ENCODE measurements at regions not wholly inside any gene's neighbourhood (a gene's known extent, or its start where the extent isn't known, plus 50 kb on each side); places are given as distances from the start of the nearest gene placed in this dataset.

DNA sequence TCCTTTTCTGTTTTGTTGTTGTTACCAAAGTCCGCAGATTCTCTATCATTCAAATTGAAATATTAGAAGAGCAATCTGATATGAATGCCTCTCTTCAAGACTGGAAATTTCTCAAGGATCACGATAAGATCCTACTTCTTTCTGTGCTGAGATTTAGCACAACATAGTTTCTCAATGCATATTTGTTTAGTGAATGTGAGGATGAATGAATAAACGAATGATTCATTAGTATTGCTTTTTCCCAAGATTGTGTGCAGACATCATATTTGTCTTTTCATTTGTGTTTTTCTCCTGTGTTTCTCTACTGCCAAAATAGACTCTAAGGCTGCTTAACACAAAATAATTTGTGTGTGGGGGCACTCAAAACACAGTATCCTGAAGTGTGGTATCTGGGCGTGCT, 862.7 kb upstream of the MAP3K7 start:
- H3K9me3 ChIP-seq (ENCODE audit: control insufficient read depth in 4 of 4, low read length in 3 of 4), result no peaks in the 10 kb centered on the region
- H3K4me3 ChIP-seq (ENCODE audit: low read depth in 1 of 3, low read length in 3 of 3), result no peak overlapping the region
- no peaks in the 10 kb centered on the region for H3K36me3 ChIP-seq (ENCODE audit: control insufficient read depth in 4 of 4, insufficient read depth in 3 of 4, low read depth in 1 of 4, low read length in 3 of 4)
- H3K4me1 ChIP-seq (ENCODE audit: control insufficient read depth in 4 of 4, insufficient read depth in 4 of 4, low read length in 3 of 4), result no peaks in the 10 kb centered on the region
- H3K27ac ChIP-seq (ENCODE audit: low read depth in 1 of 2, low read length in 2 of 2), result no peak overlapping the region
- DNase-seq (ENCODE audit: low spot score), result no peak
- TF ChIP-seq FOXA2 (IDR thresholded peaks at IDR 0.05) (no peak), REST (IDR thresholded peaks at IDR 0.05) (no peak), MAX (IDR thresholded peaks at IDR 0.05) (no peak), JUND (IDR thresholded peaks at IDR 0.05) (no peak)
- WGBS, result 80% methylated on average over 4 of the region's 4 CpGs
- no peaks in the 10 kb centered on the region for H3K27me3 ChIP-seq (ENCODE audit: control insufficient read depth in 4 of 4, insufficient read depth in 4 of 4, low read length in 3 of 4)
- H3K9ac ChIP-seq (ENCODE audit: low read depth in 1 of 2, low read length in 2 of 2), result no peak overlapping the region

- Histone ChIP-seq H3K9ac (ENCODE audit: low read depth in 1 of 2, low read length in 2 of 2) (no peak overlapping the region), H3K4me3 (ENCODE audit: low read depth in 1 of 3, low read length in 3 of 3) (no peak overlapping the region), H3K36me3 (ENCODE audit: control insufficient read depth in 4 of 4, insufficient read depth in 3 of 4, low read depth in 1 of 4, low read length in 3 of 4) (no peaks in the 10 kb centered on the region), H3K27me3 (ENCODE audit: control insufficient read depth in 4 of 4, insufficient read depth in 4 of 4, low read length in 3 of 4) (no peaks in the 10 kb centered on the region), H3K4me1 (ENCODE audit: control insufficient read depth in 4 of 4, insufficient read depth in 4 of 4, low read length in 3 of 4) (no peaks in the 10 kb centered on the region), H3K9me3 (ENCODE audit: control insufficient read depth in 4 of 4, low read length in 3 of 4) (no peaks in the 10 kb centered on the region), H3K27ac (ENCODE audit: low read depth in 1 of 2, low read length in 2 of 2) (no peak overlapping the region)
- WGBS, result 70% methylated on average over 3 of the region's 3 CpGs
- TF ChIP-seq TAF1 (conservative IDR thresholded peaks at IDR 0.05) (no peak), EGR1 (IDR thresholded peaks at IDR 0.05; ENCODE audit: low read depth in 2 of 2) (no peak)
- TF ChIP-seq, protein P1, sequence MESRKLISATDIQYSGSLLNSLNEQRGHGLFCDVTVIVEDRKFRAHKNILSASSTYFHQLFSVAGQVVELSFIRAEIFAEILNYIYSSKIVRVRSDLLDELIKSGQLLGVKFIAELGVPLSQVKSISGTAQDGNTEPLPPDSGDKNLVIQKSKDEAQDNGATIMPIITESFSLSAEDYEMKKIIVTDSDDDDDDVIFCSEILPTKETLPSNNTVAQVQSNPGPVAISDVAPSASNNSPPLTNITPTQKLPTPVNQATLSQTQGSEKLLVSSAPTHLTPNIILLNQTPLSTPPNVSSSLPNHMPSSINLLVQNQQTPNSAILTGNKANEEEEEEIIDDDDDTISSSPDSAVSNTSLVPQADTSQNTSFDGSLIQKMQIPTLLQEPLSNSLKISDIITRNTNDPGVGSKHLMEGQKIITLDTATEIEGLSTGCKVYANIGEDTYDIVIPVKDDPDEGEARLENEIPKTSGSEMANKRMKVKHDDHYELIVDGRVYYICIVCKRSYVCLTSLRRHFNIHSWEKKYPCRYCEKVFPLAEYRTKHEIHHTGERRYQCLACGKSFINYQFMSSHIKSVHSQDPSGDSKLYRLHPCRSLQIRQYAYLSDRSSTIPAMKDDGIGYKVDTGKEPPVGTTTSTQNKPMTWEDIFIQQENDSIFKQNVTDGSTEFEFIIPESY (IDR thresholded peaks at IDR 0.05), result no peak
- DNase-seq (ENCODE audit: low spot score), result no peak
These were observed 860.8 kb upstream of the MAP3K7 start for GRCh38 chr6:91447530-91448254.

GRCh38 chr6:91447081-91447480, 860.2 kb upstream of the MAP3K7 start:
- Histone ChIP-seq H3K4me1 (ENCODE audit: control insufficient read depth in 4 of 4, insufficient read depth in 4 of 4, low read length in 3 of 4) (no peaks in the 10 kb centered on the region), H3K27ac (ENCODE audit: low read depth in 1 of 2, low read length in 2 of 2) (no peak overlapping the region), H3K9me3 (ENCODE audit: control insufficient read depth in 4 of 4, low read length in 3 of 4) (no peaks in the 10 kb centered on the region), H3K36me3 (ENCODE audit: control insufficient read depth in 4 of 4, insufficient read depth in 3 of 4, low read depth in 1 of 4, low read length in 3 of 4) (no peaks in the 10 kb centered on the region), H3K4me3 (ENCODE audit: low read depth in 1 of 3, low read length in 3 of 3) (no peak overlapping the region), H3K27me3 (ENCODE audit: control insufficient read depth in 4 of 4, insufficient read depth in 4 of 4, low read length in 3 of 4) (no peaks in the 10 kb centered on the region), H3K9ac (ENCODE audit: low read depth in 1 of 2, low read length in 2 of 2) (no peak overlapping the region)
- WGBS, result 56% methylated on average over 2 of the region's 2 CpGs
- TF ChIP-seq GABPA (IDR thresholded peaks at IDR 0.05 in 1 of 2, conservative IDR thresholded peaks at IDR 0.05 in 1 of 2), result no peak
- no peak for TF ChIP-seq SP1 (IDR thresholded peaks at IDR 0.05)
- TF ChIP-seq HNF4G (IDR thresholded peaks at IDR 0.05), result no peak
- no peak for DNase-seq (ENCODE audit: low spot score)

Measured in liver (tissue), 7 donors.